ENCODE measurements at regions not wholly inside any gene's neighbourhood (a gene's known extent, or its start where the extent isn't known, plus 50 kb on each side); places are given as distances from the start of the nearest gene placed in this dataset.

GRCh38 chr5:169429044-169429443 is 128.1 kb upstream of the SLIT3 start:
- TF ChIP-seq CTCF (IDR thresholded peaks at IDR 0.05) (no peak), POLR2A (IDR thresholded peaks at IDR 0.05) (no peak)

Measured in thyroid gland (tissue), 4 donors.